ENCODE measurements at regions not wholly inside any gene's neighbourhood (a gene's known extent, or its start where the extent isn't known, plus 50 kb on each side); places are given as distances from the start of the nearest gene placed in this dataset.
A peak's percentile ranks its signal among the peaks of the same experiment; 100 is the strongest.

- no peak for DNase-seq (ENCODE audit: low spot score)
These were observed 50.9 kb upstream of the A1CF start for GRCh38 chr10:50936335-50936734.

- peak; percentile 58 for DNase-seq (ENCODE audit: low spot score)
These were observed 51.9 kb upstream of the A1CF start for GRCh38 chr10:50937230-50937907.

- DNase-seq (ENCODE audit: low spot score) = no peak
These were observed 56.2 kb upstream of the A1CF start for GRCh38 chr10:50941629-50942028.

GRCh38 chr10:50946991-50947781, 61.8 kb upstream of the A1CF start:
- DNase-seq (ENCODE audit: low spot score) = peak; percentile 14

GRCh38 chr10:50951365-50951764, 65.9 kb upstream of the A1CF start:
- DNase-seq (ENCODE audit: low spot score) = no peak

- DNase-seq (ENCODE audit: low spot score) = no peak
These were observed 75.9 kb upstream of the A1CF start for GRCh38 chr10:50961297-50961696.

GRCh38 chr10:50963063-50963462, 77.6 kb upstream of the A1CF start:
- no peak for DNase-seq (ENCODE audit: low spot score)

GRCh38 chr10:50968386-50969091, 83.1 kb upstream of the A1CF start:
- no peak for DNase-seq (ENCODE audit: low spot score)

GRCh38 chr10:50972591-50972990, 87.2 kb upstream of the A1CF start:
- no peak for DNase-seq (ENCODE audit: low spot score)

GRCh38 chr10:50981385-50981784, 92.9 kb upstream of the PRKG1 start:
- DNase-seq (ENCODE audit: low spot score) = no peak

GRCh38 chr10:50981904-50982303, 92.4 kb upstream of the PRKG1 start:
- no peak for DNase-seq (ENCODE audit: low spot score)

- DNase-seq (ENCODE audit: low spot score) = no peak
These were observed 91.3 kb upstream of the PRKG1 start for GRCh38 chr10:50982989-50983388.

GRCh38 chr10:50987934-50988333, 86.4 kb upstream of the PRKG1 start:
- DNase-seq (ENCODE audit: low spot score) = no peak

- DNase-seq (ENCODE audit: low spot score) = peak; percentile 27
These were observed 85.5 kb upstream of the PRKG1 start for GRCh38 chr10:50988792-50989191.

- DNase-seq (ENCODE audit: low spot score) = peak; percentile 60
These were observed 83.5 kb upstream of the PRKG1 start for GRCh38 chr10:50990568-50991455.

- peak; percentile 67 for DNase-seq (ENCODE audit: low spot score)
These were observed 82.6 kb upstream of the PRKG1 start for GRCh38 chr10:50991456-50992355.

GRCh38 chr10:50992356-50992901, 81.9 kb upstream of the PRKG1 start:
- DNase-seq (ENCODE audit: low spot score) = no peak

GRCh38 chr10:50992972-50993766, 81.1 kb upstream of the PRKG1 start:
- DNase-seq (ENCODE audit: low spot score) = peak; percentile 86

- peak; percentile 75 for DNase-seq (ENCODE audit: low spot score)
These were observed 80.5 kb upstream of the PRKG1 start for GRCh38 chr10:50993771-50994251.

GRCh38 chr10:50997461-50997860, 76.8 kb upstream of the PRKG1 start:
- DNase-seq (ENCODE audit: low spot score) = no peak

Data from AG20443 (cell line).